ENCODE measurements at regions not wholly inside any gene's neighbourhood (a gene's known extent, or its start where the extent isn't known, plus 50 kb on each side); places are given as distances from the start of the nearest gene placed in this dataset.
"Not testable (repeated sequence)": the region's sequence is repeated elsewhere in the genome, so short reads cannot be mapped to it uniquely, and the experiment has no call there.

DNA sequence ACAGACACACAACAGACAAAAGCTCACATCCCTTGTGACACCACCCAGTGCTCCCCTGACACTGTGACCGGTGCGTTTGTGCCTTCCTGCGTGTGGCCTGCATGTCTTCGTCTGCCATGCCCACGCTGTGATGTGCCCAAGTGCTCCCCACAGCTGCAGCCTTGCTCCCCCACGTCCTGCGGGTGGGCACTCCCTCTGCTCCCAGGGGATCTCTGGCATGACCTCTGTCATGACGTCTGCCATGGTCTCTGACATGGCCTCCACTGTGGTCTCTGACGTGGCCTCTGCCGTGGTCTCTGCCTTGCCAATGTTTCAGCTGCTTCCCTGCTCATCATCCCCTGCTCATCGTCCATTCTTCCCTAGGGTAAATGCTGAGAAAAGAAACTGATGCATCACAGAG, 200.9 kb downstream of the DLL1 start:
- H2BK5ac ChIP-seq (ENCODE audit: low read depth, low read length, poor library complexity, severe bottlenecking) = no peak overlapping the region
- no peak overlapping the region for H3K14ac ChIP-seq (ENCODE audit: low read length in 2 of 2)
- no peak overlapping the region for H4K91ac ChIP-seq (ENCODE audit: low read length)
- no peak overlapping the region for H3K23ac ChIP-seq (ENCODE audit: low read length in 2 of 2)
- H3K27ac ChIP-seq (ENCODE audit: low read length, poor library complexity, severe bottlenecking) = no peak overlapping the region
- peaks cover 0 to 24% of the 10 kb centered on the region in 2 experiments for H3K27me3 ChIP-seq (ENCODE audit: control insufficient read depth in 1 of 2, insufficient read depth in 1 of 2, low read length in 2 of 2)
- no peaks in the 10 kb centered on the region for H3K36me3 ChIP-seq (ENCODE audit: control insufficient read depth in 1 of 2, insufficient read depth in 2 of 2, low read depth in 1 of 2, low read length in 2 of 2)
- H3K79me1 ChIP-seq (replicated peaks; ENCODE audit: low read length, poor library complexity, severe bottlenecking) = no peaks in the 10 kb centered on the region
- no peak for DNase-seq
- no peak overlapping the region for H2BK120ac ChIP-seq (ENCODE audit: low read depth, low read length)
- H4K8ac ChIP-seq (ENCODE audit: low read length) = no peak overlapping the region
- no peak overlapping the region for H2BK15ac ChIP-seq (ENCODE audit: low read depth, poor library complexity, severe bottlenecking)
- H2AK5ac ChIP-seq (ENCODE audit: low read length, severe bottlenecking) = no peak overlapping the region
- no peak overlapping the region for H3K4me2 ChIP-seq (ENCODE audit: low read length, poor library complexity, severe bottlenecking)
- no peak overlapping the region for H2AFZ ChIP-seq (ENCODE audit: low read depth, low read length)
- H3K18ac ChIP-seq (ENCODE audit: low read depth in 1 of 2, low read length in 2 of 2) = no peak overlapping the region
- H3K9me3 ChIP-seq (ENCODE audit: control insufficient read depth, low read length) = no peaks in the 10 kb centered on the region
- H2BK12ac ChIP-seq (ENCODE audit: low read length in 2 of 2) = no peak overlapping the region
- no peak overlapping the region for H3K4ac ChIP-seq (ENCODE audit: low read depth in 1 of 2, low read length in 2 of 2)
- 88% methylated on average over 10 of the region's 11 CpGs for WGBS
- H3K4me3 ChIP-seq (ENCODE audit: insufficient read depth in 1 of 2, low read depth in 1 of 2, low read length in 2 of 2) = no peak overlapping the region
- no peak overlapping the region for H3K9ac ChIP-seq (ENCODE audit: low read length)
- no peaks in the 10 kb centered on the region for H3K4me1 ChIP-seq (ENCODE audit: control insufficient read depth, insufficient read depth, low read depth, low read length)

DNA sequence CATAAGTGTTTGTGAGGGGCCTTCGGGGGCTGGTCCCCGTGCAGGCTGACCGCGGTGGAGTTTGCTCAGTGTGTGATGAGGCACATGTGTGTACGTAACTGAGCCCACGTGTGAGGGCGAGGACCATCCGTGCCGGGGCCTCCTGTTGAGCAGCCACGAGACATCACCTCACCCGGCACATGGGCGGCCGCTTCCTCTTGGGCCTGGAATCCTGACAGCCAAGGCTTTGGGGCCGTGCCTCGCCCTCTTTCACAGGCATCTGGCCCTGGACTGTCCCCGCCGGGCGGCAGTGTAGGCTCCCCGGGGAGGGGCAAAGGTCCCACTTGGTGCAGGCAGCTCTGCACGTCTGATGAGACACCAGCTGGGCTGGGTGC, 202.3 kb downstream of the DLL1 start:
- no peak overlapping the region for H3K27ac ChIP-seq (ENCODE audit: low read length, poor library complexity, severe bottlenecking)
- no peak overlapping the region for H3K18ac ChIP-seq (ENCODE audit: low read depth in 1 of 2, low read length in 2 of 2)
- no peak overlapping the region for H2AK5ac ChIP-seq (ENCODE audit: low read length, severe bottlenecking)
- no peaks in the 10 kb centered on the region for H3K4me1 ChIP-seq (ENCODE audit: control insufficient read depth, insufficient read depth, low read depth, low read length)
- H3K27me3 ChIP-seq (ENCODE audit: control insufficient read depth in 1 of 2, insufficient read depth in 1 of 2, low read length in 2 of 2) = peaks cover 0 to 24% of the 10 kb centered on the region in 2 experiments
- H3K4ac ChIP-seq (ENCODE audit: low read depth in 1 of 2, low read length in 2 of 2) = no peak overlapping the region
- H4K91ac ChIP-seq (ENCODE audit: low read length) = no peak overlapping the region
- H2BK15ac ChIP-seq (ENCODE audit: low read depth, poor library complexity, severe bottlenecking) = no peak overlapping the region
- H3K23ac ChIP-seq (ENCODE audit: low read length in 2 of 2) = no peak overlapping the region
- whole genome bisulfite sequencing = 93% methylated on average over 20 of the region's 20 CpGs
- H2BK120ac ChIP-seq (ENCODE audit: low read depth, low read length) = no peak overlapping the region
- H3K9me3 ChIP-seq (ENCODE audit: control insufficient read depth, low read length) = no peaks in the 10 kb centered on the region
- no peak overlapping the region for H2AFZ ChIP-seq (ENCODE audit: low read depth, low read length)
- no peaks in the 10 kb centered on the region for H3K79me1 ChIP-seq (replicated peaks; ENCODE audit: low read length, poor library complexity, severe bottlenecking)
- H3K4me3 ChIP-seq (ENCODE audit: insufficient read depth in 1 of 2, low read depth in 1 of 2, low read length in 2 of 2) = no peak overlapping the region
- no peak overlapping the region for H3K4me2 ChIP-seq (ENCODE audit: low read length, poor library complexity, severe bottlenecking)
- no peak for DNase-seq
- no peak overlapping the region for H2BK12ac ChIP-seq (ENCODE audit: low read length in 2 of 2)
- no peak overlapping the region for H3K9ac ChIP-seq (ENCODE audit: low read length)
- no peak overlapping the region for H4K8ac ChIP-seq (ENCODE audit: low read length)
- H2BK5ac ChIP-seq (ENCODE audit: low read depth, low read length, poor library complexity, severe bottlenecking) = no peak overlapping the region
- no peaks in the 10 kb centered on the region for H3K36me3 ChIP-seq (ENCODE audit: control insufficient read depth in 1 of 2, insufficient read depth in 2 of 2, low read depth in 1 of 2, low read length in 2 of 2)
- H3K14ac ChIP-seq (ENCODE audit: low read length in 2 of 2) = no peak overlapping the region

GRCh38 chr6:170087941-170088581, 202.8 kb downstream of the DLL1 start:
- H2BK15ac ChIP-seq (ENCODE audit: low read depth, poor library complexity, severe bottlenecking) = no peak overlapping the region
- no peak overlapping the region for H3K9ac ChIP-seq (ENCODE audit: low read length)
- H4K8ac ChIP-seq (ENCODE audit: low read length) = no peak overlapping the region
- H3K9me3 ChIP-seq (ENCODE audit: control insufficient read depth, low read length) = no peaks in the 10 kb centered on the region
- H3K79me1 ChIP-seq (replicated peaks; ENCODE audit: low read length, poor library complexity, severe bottlenecking) = no peaks in the 10 kb centered on the region
- H3K27me3 ChIP-seq (ENCODE audit: control insufficient read depth in 1 of 2, insufficient read depth in 1 of 2, low read length in 2 of 2) = peaks cover 0 to 19% of the 10 kb centered on the region in 2 experiments
- H3K4me3 ChIP-seq (ENCODE audit: insufficient read depth in 1 of 2, low read depth in 1 of 2, low read length in 2 of 2) = no peak overlapping the region
- no peak overlapping the region for H2BK12ac ChIP-seq (ENCODE audit: low read length in 2 of 2)
- H4K91ac ChIP-seq (ENCODE audit: low read length) = no peak overlapping the region
- no peak overlapping the region for H3K23ac ChIP-seq (ENCODE audit: low read length in 2 of 2)
- no peak overlapping the region for H3K27ac ChIP-seq (ENCODE audit: low read length, poor library complexity, severe bottlenecking)
- H3K18ac ChIP-seq (ENCODE audit: low read depth in 1 of 2, low read length in 2 of 2) = no peak overlapping the region
- H3K4me1 ChIP-seq (ENCODE audit: control insufficient read depth, insufficient read depth, low read depth, low read length) = no peaks in the 10 kb centered on the region
- no peak overlapping the region for H2BK120ac ChIP-seq (ENCODE audit: low read depth, low read length)
- no peak overlapping the region for H2BK5ac ChIP-seq (ENCODE audit: low read depth, low read length, poor library complexity, severe bottlenecking)
- no peak for DNase-seq
- no peak overlapping the region for H2AFZ ChIP-seq (ENCODE audit: low read depth, low read length)
- no peak overlapping the region for H2AK5ac ChIP-seq (ENCODE audit: low read length, severe bottlenecking)
- no peaks in the 10 kb centered on the region for H3K36me3 ChIP-seq (ENCODE audit: control insufficient read depth in 1 of 2, insufficient read depth in 2 of 2, low read depth in 1 of 2, low read length in 2 of 2)
- WGBS = 91% methylated on average over 33 of the region's 36 CpGs
- no peak overlapping the region for H3K4ac ChIP-seq (ENCODE audit: low read depth in 1 of 2, low read length in 2 of 2)
- H3K14ac ChIP-seq (ENCODE audit: low read length in 2 of 2) = no peak overlapping the region
- no peak overlapping the region for H3K4me2 ChIP-seq (ENCODE audit: low read length, poor library complexity, severe bottlenecking)

- H3K23ac ChIP-seq (ENCODE audit: low read length in 2 of 2); H2AFZ ChIP-seq (ENCODE audit: low read depth, low read length); H3K4ac ChIP-seq (ENCODE audit: low read depth in 1 of 2, low read length in 2 of 2): not testable (repeated sequence)
These were observed 203.5 kb downstream of the DLL1 start for GRCh38 chr6:170087421-170087780.

More at GRCh38 chr6:170087421-170087780, 203.5 kb downstream of the DLL1 start:
- H3K18ac ChIP-seq (ENCODE audit: low read depth in 1 of 2, low read length in 2 of 2); H3K36me3 ChIP-seq (ENCODE audit: control insufficient read depth in 1 of 2, insufficient read depth in 2 of 2, low read depth in 1 of 2, low read length in 2 of 2); H2BK120ac ChIP-seq (ENCODE audit: low read depth, low read length); H3K4me3 ChIP-seq (ENCODE audit: insufficient read depth in 1 of 2, low read depth in 1 of 2, low read length in 2 of 2); H2BK5ac ChIP-seq (ENCODE audit: low read depth, low read length, poor library complexity, severe bottlenecking); H2BK15ac ChIP-seq (ENCODE audit: low read depth, poor library complexity, severe bottlenecking); H4K91ac ChIP-seq (ENCODE audit: low read length); DNase-seq; H3K4me2 ChIP-seq (ENCODE audit: low read length, poor library complexity, severe bottlenecking); H3K4me1 ChIP-seq (ENCODE audit: control insufficient read depth, insufficient read depth, low read depth, low read length); H3K14ac ChIP-seq (ENCODE audit: low read length in 2 of 2); H2BK12ac ChIP-seq (ENCODE audit: low read length in 2 of 2); H3K27ac ChIP-seq (ENCODE audit: low read length, poor library complexity, severe bottlenecking); H3K9me3 ChIP-seq (ENCODE audit: control insufficient read depth, low read length); H2AK5ac ChIP-seq (ENCODE audit: low read length, severe bottlenecking); H4K8ac ChIP-seq (ENCODE audit: low read length); H3K9ac ChIP-seq (ENCODE audit: low read length); H3K79me1 ChIP-seq (replicated peaks; ENCODE audit: low read length, poor library complexity, severe bottlenecking): not testable (repeated sequence)
- WGBS = 94% methylated on average over 6 of the region's 25 CpGs
- H3K27me3 ChIP-seq (ENCODE audit: control insufficient read depth in 1 of 2, insufficient read depth in 1 of 2, low read length in 2 of 2) = peaks cover 0 to 15% of the 10 kb centered on the region in 2 experiments

Data from mesenchymal stem cell (in vitro differentiated cells and primary cell).